Esophagus squamous epithelium (tissue), 4 donors: ENCODE measurements at regions not wholly inside any gene's neighbourhood (a gene's known extent, or its start where the extent isn't known, plus 50 kb on each side); places are given as distances from the start of the nearest gene placed in this dataset.

Experiments used
- POLR2A ChIP-seq, 4 donors: fragments of 450-650 bp; IDR thresholded peaks; one replicate each; pipeline ENCODE4 v1.6.1; 2017; ENCODE audit warnings: antibody characterized with exemption in 4 of 4, mild to moderate bottlenecking in 4 of 4, moderate library complexity in 3 of 4
- TF ChIP-seq, protein P1 (sequence below), 6 experiments: fragments of 450-650 bp in 4 of 6; fragments of 200-600 bp in 2 of 6; sonication (generic) in 2 of 6; IDR thresholded peaks; one replicate each; pipeline ENCODE4 v1.5.1; 2016 to 2019; ENCODE audit warnings: antibody characterized with exemption in 6 of 6, mild to moderate bottlenecking in 4 of 6, moderate library complexity in 4 of 6

DNA sequence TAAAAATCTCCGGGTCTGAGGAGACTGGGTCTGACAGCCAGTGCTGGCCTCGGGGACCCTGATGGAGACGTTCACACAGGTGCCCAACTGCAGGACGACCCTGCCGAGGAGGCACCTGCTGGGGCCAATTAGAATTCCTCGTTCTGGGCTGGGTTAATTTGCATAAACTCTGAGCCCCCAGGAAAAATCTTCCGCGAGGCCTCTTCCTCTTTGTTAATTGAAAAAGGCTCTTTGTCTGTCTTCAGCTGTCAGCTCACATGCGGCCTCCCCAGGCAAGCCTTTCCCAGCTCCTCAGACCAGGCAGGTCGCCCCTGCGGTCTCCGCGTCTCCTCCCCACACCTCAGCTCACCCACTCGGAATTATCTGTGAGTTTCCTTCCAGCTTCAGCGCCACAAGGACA lies 400.2 kb downstream of the SEC14L1 start:
- TF ChIP-seq, protein P1, sequence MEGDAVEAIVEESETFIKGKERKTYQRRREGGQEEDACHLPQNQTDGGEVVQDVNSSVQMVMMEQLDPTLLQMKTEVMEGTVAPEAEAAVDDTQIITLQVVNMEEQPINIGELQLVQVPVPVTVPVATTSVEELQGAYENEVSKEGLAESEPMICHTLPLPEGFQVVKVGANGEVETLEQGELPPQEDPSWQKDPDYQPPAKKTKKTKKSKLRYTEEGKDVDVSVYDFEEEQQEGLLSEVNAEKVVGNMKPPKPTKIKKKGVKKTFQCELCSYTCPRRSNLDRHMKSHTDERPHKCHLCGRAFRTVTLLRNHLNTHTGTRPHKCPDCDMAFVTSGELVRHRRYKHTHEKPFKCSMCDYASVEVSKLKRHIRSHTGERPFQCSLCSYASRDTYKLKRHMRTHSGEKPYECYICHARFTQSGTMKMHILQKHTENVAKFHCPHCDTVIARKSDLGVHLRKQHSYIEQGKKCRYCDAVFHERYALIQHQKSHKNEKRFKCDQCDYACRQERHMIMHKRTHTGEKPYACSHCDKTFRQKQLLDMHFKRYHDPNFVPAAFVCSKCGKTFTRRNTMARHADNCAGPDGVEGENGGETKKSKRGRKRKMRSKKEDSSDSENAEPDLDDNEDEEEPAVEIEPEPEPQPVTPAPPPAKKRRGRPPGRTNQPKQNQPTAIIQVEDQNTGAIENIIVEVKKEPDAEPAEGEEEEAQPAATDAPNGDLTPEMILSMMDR (IDR thresholded peaks at IDR 0.05) = no peak
- no peak for TF ChIP-seq POLR2A (IDR thresholded peaks at IDR 0.05)
